Retina (tissue), 1 donor: ENCODE measurements at regions not wholly inside any gene's neighbourhood (a gene's known extent, or its start where the extent isn't known, plus 50 kb on each side); places are given as distances from the start of the nearest gene placed in this dataset.

ENCODE experiments used
- DNase-seq: peaks from one replicate; pipeline ENCODE4 v3.0.0-alpha.2; 2016

DNA sequence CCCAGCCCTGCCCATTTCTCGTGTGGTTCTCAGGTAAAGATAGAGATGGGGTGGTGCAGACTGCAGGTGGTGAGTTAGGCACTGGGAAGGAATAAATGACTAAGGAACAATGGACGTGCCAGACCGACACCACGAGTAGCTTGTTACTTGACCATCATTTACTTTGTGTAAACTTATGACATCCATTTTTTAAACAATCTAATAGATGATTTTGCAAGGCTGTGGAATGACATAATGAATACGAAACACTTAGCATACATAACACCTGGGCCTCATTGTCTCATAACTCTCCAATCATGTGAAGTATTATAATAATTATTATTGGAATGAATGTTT lies 137.3 kb upstream of the CPEB2 start:
- DNase-seq = no peak

GRCh38 chr4:14865804-14866203 lies 136.5 kb upstream of the CPEB2 start:
- DNase-seq = no peak

- peak; percentile 74 for DNase-seq
These were observed 134.4 kb upstream of the CPEB2 start for GRCh38 chr4:14867847-14868246.

- no peak for DNase-seq
These were observed 133.6 kb upstream of the CPEB2 start for GRCh38 chr4:14868426-14869395.

GRCh38 chr4:14871676-14872430 lies 130.4 kb upstream of the CPEB2 start:
- DNase-seq = no peak

DNA sequence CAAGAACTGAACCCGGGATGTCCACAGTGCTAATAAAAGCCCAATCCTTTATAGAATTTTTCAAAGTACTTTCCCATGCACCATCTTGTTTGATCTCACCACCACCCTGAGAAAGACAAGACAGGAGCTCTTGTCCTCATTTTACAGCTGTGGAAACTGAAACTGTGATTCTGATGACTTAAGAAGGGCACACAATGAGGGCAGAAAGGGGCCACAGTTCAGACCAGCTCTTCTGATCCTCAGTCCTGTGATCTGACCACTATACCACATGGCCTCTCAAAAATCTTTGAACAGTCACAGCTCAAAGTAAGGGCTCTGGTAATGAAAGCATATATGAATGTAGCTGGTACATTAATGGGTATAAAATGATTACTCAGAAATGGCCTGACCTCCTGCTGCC lies 127.3 kb upstream of the CPEB2 start:
- no peak for DNase-seq

- no peak for DNase-seq
These were observed 124.7 kb upstream of the CPEB2 start for GRCh38 chr4:14877246-14878225.

DNA sequence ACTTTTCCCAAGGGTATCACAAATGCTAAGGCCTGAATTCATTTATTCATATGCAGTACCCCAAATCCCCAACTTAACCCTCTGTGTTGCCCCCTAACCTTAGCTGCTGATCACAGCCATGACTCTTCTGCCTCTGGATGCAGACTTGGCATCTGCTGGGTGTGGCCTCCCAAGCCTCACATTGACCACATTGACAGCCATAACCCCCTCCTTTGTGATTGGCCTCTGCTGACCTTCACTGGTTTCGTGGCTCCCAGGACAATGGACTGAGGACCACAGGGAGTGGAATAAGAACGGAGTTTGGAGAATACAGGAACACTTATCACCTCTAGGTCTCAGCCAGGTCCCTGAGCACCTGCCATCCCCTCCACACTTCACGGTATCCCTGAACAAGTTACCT lies 123.6 kb upstream of the CPEB2 start:
- DNase-seq = no peak

- no peak for DNase-seq
These were observed 122.6 kb upstream of the CPEB2 start for GRCh38 chr4:14879683-14880082.

DNA sequence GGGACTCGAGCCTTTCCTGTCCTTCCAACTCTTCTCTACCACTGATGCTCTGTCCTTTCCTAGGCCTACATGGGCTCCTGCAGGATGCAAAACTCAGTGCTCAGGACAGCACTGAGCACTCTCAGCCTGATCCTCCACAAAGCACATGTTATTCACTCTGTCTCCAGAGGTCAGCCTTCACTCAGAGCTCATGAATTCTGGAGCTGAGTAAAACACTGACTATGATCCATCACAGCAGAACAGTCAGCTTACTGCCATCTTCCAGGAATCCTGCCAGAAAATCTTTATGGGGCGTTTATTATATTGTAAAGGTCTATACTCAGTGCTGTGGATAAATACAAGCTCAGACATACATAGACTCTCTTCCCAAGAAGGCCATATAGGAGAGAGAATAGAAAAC lies 121.5 kb upstream of the CPEB2 start:
- DNase-seq = no peak

DNA sequence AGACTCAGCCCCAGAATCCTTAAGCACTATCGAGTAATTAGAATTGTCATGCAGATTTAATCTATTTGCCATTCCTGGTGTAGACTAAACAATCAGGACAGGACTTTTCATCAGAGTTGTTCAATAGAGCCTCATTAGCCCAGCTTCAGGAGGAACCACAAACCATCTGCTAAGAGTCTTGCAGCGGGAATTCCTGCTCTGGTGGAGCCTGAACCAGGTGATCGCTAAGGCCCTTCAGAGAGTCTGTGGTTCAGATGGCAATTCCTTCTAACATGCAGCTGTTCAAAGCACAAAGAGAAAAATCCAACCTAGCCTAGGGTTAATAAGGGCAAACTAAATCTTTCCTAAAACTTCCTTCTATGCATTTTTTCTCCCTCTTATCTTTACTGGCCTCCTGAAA lies 119.1 kb upstream of the CPEB2 start:
- DNase-seq = no peak

DNA sequence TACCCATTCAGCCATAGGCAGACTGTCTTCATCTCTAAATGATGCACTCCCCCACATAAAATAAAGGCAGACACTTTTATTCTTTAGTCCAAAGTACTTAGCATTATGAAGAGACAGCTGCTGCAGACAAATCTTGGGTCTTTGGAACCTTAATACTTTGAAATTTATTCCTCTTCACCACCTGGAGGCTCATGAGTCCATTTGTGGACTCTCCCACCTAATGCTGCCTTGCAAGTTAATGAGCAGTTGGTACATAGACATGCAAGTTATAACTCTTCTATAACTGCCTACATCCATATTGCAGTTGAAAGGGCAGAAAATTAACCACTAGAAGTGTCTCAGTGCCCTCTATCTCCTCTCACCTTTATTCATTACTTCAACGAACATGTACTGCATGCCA lies 118.6 kb upstream of the CPEB2 start:
- DNase-seq = no peak

GRCh38 chr4:14887842-14888433 lies 114.3 kb upstream of the CPEB2 start:
- DNase-seq = no peak

DNA sequence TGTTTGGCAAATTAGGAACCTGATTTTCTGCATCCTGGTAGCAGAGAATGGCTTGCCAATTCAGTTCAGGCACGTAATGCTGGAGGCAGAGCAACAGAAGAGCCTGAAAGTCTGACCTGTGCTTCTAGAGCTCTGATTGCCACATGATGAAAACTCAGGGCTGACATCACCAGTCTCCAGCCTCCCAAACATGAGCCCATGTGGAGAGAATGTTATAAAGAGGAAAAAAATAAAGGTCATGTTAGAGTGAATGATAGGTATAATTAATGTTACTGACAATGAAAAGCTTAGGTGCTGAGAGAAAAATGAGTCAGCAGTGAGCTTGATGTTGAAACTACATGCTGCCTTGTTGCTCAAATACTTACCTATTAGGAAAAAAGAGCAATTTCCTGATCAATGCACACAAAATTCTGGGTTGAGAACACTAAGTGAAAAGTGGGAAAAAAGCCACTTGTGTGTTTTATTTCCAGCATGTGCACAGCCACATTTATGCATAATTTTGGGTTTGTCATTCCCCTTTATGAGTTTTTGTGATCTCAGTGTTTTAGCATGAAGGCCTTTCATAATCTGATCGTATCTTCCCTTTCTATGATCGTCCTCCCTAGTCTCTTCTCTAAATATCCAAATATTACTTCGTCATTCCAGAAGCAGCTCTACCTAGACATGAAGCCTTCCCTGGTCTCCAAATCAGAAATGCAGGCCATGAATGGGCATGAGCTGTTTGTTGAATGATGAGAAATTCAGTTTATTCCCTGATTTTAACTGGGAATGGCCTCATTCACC lies 113.3 kb upstream of the CPEB2 start:
- no peak for DNase-seq

DNA sequence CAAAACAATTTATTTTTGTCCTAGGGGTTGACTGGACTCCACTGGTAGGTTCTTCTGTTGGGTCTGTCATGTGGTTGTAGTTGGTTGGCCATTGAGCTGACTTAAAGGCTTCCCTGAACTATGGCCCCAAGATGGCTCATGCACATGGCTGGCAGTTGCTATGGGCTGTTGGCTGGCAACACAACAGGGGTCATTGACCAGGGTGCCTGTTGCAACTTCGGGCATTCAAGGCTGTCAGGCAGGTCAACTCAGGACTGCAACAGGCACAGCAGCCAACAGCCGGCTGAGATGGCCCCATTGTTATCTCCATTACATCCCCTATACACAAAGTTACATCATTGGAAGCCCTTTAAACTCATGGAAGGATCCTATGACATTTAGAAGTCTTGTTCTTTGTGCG lies 109.7 kb upstream of the CPEB2 start:
- DNase-seq = no peak

DNA sequence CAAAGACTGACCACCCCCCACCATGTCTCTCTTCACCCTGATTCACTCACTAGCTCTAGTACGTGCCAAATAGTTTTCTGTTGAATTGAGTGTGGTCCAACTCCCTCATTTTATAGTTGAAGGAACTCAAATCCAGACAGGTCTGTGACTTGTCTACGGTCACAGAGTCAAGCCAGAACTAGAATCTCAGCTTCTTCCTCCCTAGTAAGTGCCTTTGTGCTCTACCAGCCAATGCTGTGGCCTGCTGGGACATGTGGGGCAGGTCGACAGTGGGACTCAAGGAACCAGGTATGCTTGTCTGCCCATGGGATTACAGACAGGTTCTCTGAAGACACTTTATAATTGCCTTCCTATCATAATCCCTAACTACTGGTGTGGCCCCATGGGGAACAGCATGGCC lies 108.6 kb upstream of the CPEB2 start:
- no peak for DNase-seq

DNA sequence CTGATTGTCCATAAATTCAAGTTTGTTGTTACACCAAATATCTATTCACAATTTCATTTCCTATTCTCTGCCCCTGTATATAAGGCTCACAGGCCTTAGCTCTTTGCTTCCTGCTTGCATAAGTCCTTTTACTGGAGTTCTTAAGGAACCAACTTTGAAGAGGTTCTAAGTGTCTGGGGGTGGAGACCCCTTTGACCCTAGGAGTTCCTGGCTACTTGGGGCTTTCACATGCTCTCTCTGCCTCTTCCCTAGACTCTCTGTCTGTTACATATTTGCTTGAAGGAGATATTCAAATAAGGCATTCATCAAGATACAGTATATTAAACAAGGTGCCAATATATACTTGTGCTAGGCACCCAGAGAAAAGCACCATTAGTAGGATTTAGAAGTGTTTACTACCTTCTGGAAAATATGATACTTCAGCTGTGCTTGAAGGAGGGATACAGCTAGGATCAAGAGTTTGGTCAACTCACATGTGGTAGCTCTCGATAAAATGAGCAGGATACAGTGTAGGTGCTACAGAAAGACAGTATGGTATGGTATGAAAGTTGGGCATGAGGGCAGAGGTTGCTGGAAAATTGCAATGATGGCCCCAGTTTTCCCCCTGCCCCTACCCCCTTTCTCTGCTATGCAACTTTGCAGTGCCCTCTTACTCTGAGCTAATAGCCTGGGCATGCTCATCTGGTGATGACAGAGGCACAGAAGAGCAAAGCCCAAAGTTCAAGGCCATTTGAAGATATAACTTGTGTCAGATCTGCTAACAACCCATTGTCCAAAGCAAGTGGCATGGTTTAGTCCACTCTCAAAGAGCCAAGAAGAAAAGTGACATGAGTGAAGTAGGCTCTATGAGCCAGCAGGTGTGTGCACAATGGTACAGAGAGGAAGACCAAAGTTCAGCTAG lies 107.6 kb upstream of the CPEB2 start:
- no peak for DNase-seq

DNA sequence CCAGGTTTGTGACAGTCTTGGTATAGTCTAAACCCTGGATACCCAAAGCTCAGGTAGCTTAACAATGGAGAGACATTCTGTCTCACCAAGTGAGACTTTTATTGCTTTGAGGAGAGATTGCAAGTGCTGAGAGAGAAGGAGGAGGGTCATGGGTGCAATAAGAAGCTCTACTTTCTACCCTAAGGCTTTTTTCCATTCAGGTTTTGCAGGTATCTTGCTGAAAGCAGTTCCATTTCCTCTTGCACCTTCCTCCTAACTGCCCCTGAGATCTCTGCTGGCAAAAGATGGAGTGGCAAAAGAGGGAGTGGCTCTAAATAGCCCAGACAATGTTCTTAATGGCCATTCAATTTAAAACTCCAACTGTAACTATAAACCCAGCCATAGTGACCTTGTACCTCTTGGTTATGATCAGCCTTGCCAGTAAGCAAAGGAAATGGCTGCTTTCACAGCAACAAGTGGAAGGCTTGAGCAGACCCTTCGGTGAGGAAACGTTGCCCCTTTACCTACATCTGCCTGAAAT lies 105.6 kb upstream of the CPEB2 start:
- DNase-seq = no peak

DNA sequence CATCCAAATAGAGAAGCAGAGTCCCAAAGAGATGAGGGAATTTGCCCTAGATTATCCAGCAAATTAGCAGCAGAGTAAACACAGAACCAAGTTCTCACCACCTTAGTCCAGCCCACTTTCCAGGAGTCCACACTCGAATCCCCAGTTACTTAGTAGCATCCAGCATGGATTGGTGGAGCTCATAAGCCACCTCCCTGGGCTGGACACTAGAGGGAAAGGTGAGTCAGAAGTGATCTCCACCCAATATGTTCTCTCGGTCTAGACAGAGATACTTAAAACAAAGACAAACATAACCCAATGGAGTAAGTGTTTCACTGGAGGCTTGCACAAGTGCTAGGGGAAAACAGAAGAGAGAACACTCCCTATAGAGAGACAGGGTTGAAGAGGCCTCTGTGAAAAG lies 105.1 kb upstream of the CPEB2 start:
- DNase-seq = no peak

DNA sequence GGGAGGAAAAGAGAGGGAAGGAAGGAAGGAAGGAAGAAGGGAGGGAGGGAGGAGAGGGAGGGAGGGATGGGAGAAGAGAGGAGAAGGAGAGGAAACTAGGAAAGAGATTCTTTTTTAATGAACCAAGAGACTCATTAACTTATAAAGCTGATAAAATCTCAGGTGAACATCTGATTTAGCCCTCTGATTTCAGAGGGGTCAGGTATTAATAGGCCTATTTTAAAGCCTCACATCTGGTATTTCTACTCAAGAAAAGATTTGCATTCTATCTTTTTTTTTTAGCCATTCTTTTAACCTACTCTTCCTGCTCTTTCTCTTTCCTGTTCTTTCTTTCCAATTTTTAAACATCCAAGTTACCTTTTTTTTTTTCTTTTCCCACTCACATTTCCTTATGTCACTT lies 103.3 kb upstream of the CPEB2 start:
- no peak for DNase-seq
